ENCODE measurements at regions not wholly inside any gene's neighbourhood (a gene's known extent, or its start where the extent isn't known, plus 50 kb on each side); places are given as distances from the start of the nearest gene placed in this dataset.

GRCh38 chr7:145088111-145088745 lies 252.4 kb upstream of the TPK1 start:
- H3K36me3 Mint-ChIP-seq (ENCODE audit: unreplicated experiment): no peaks in the 10 kb centered on the region
- no peak for TF ChIP-seq CTCF (IDR thresholded peaks at IDR 0.05)
- H3K9me3 Mint-ChIP-seq (ENCODE audit: unreplicated experiment): peaks cover 9% of the 10 kb centered on the region
- no peaks in the 10 kb centered on the region for H3K27me3 Mint-ChIP-seq (ENCODE audit: unreplicated experiment)
- H3K4me1 Mint-ChIP-seq (ENCODE audit: unreplicated experiment): peaks cover 1% of the 10 kb centered on the region
- no peak for DNase-seq (ENCODE audit: extremely low spot score, unreplicated experiment)
- no peak overlapping the region for H3K27ac Mint-ChIP-seq (ENCODE audit: unreplicated experiment)
- H3K4me3 Mint-ChIP-seq (ENCODE audit: unreplicated experiment): no peak overlapping the region

- no peak for TF ChIP-seq CTCF (IDR thresholded peaks at IDR 0.05)
- peaks cover 19% of the 10 kb centered on the region for H3K9me3 Mint-ChIP-seq (ENCODE audit: unreplicated experiment)
- no peaks in the 10 kb centered on the region for H3K27me3 Mint-ChIP-seq (ENCODE audit: unreplicated experiment)
- no peak for DNase-seq (ENCODE audit: extremely low spot score, unreplicated experiment)
- no peak overlapping the region for H3K4me3 Mint-ChIP-seq (ENCODE audit: unreplicated experiment)
- no peak overlapping the region for H3K27ac Mint-ChIP-seq (ENCODE audit: unreplicated experiment)
- H3K36me3 Mint-ChIP-seq (ENCODE audit: unreplicated experiment): no peaks in the 10 kb centered on the region
- H3K4me1 Mint-ChIP-seq (ENCODE audit: unreplicated experiment): peaks cover 2% of the 10 kb centered on the region
Observed at GRCh38 chr7:145082366-145083161, 246.7 kb upstream of the TPK1 start.

- TF ChIP-seq CTCF (IDR thresholded peaks at IDR 0.05): no peak
- Mint-ChIP-seq H3K9me3 (ENCODE audit: unreplicated experiment) (no peaks in the 10 kb centered on the region), H3K27me3 (ENCODE audit: unreplicated experiment) (no peaks in the 10 kb centered on the region), H3K27ac (ENCODE audit: unreplicated experiment) (no peak overlapping the region), H3K36me3 (ENCODE audit: unreplicated experiment) (no peaks in the 10 kb centered on the region), H3K4me3 (ENCODE audit: unreplicated experiment) (no peak overlapping the region), H3K4me1 (ENCODE audit: unreplicated experiment) (no peaks in the 10 kb centered on the region)
- no peak for DNase-seq (ENCODE audit: extremely low spot score, unreplicated experiment)
Observed at GRCh38 chr7:145065473-145065872, 229.6 kb upstream of the TPK1 start.

- DNase-seq (ENCODE audit: extremely low spot score, unreplicated experiment): no peak
- no peaks in the 10 kb centered on the region for H3K4me1 Mint-ChIP-seq (ENCODE audit: unreplicated experiment)
- H3K4me3 Mint-ChIP-seq (ENCODE audit: unreplicated experiment): no peak overlapping the region
- TF ChIP-seq CTCF (IDR thresholded peaks at IDR 0.05): no peak
- no peaks in the 10 kb centered on the region for H3K36me3 Mint-ChIP-seq (ENCODE audit: unreplicated experiment)
- no peaks in the 10 kb centered on the region for H3K27me3 Mint-ChIP-seq (ENCODE audit: unreplicated experiment)
- no peak overlapping the region for H3K27ac Mint-ChIP-seq (ENCODE audit: unreplicated experiment)
- no peaks in the 10 kb centered on the region for H3K9me3 Mint-ChIP-seq (ENCODE audit: unreplicated experiment)
Observed at GRCh38 chr7:145064114-145064513, 228.3 kb upstream of the TPK1 start.

GRCh38 chr7:145053781-145054180 lies 217.9 kb upstream of the TPK1 start:
- DNase-seq (ENCODE audit: extremely low spot score, unreplicated experiment): no peak
- TF ChIP-seq CTCF (IDR thresholded peaks at IDR 0.05): no peak
- H3K4me1 Mint-ChIP-seq (ENCODE audit: unreplicated experiment): no peaks in the 10 kb centered on the region
- H3K36me3 Mint-ChIP-seq (ENCODE audit: unreplicated experiment): no peaks in the 10 kb centered on the region
- H3K9me3 Mint-ChIP-seq (ENCODE audit: unreplicated experiment): peaks cover 38% of the 10 kb centered on the region
- H3K4me3 Mint-ChIP-seq (ENCODE audit: unreplicated experiment): no peak overlapping the region
- no peak overlapping the region for H3K27ac Mint-ChIP-seq (ENCODE audit: unreplicated experiment)
- H3K27me3 Mint-ChIP-seq (ENCODE audit: unreplicated experiment): no peaks in the 10 kb centered on the region

All from osteocyte (in vitro differentiated cells).